ENCODE measurements at regions not wholly inside any gene's neighbourhood (a gene's known extent, or its start where the extent isn't known, plus 50 kb on each side); places are given as distances from the start of the nearest gene placed in this dataset.

DNA sequence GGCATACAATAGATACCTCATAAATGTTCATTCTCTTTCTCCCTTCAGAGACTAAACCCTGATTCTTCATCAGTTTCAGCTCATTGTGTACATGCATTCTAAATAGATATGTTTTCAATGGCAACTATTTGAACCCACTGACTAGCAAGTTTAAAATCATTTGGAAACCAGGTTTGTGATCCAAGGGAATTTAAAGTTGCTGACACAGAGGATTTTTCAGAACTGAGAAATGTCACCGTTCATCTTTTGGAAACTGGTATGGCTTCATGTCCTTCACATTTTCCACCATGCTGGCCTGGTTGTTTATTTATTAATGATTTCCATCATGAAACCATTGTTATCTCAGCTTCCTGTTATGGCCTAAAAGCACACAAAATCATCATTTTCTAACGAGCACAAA is 81.8 kb upstream of the BARHL2 start:
- TF ChIP-seq, protein P1, sequence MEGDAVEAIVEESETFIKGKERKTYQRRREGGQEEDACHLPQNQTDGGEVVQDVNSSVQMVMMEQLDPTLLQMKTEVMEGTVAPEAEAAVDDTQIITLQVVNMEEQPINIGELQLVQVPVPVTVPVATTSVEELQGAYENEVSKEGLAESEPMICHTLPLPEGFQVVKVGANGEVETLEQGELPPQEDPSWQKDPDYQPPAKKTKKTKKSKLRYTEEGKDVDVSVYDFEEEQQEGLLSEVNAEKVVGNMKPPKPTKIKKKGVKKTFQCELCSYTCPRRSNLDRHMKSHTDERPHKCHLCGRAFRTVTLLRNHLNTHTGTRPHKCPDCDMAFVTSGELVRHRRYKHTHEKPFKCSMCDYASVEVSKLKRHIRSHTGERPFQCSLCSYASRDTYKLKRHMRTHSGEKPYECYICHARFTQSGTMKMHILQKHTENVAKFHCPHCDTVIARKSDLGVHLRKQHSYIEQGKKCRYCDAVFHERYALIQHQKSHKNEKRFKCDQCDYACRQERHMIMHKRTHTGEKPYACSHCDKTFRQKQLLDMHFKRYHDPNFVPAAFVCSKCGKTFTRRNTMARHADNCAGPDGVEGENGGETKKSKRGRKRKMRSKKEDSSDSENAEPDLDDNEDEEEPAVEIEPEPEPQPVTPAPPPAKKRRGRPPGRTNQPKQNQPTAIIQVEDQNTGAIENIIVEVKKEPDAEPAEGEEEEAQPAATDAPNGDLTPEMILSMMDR (IDR thresholded peaks at IDR 0.05; ENCODE audit: low read depth, low read length) = no peak
- DNase-seq (ENCODE audit: low read depth in 2 of 2) = no peak
- H3K4me3 ChIP-seq (replicated peaks in 1 of 2; ENCODE audit: low read depth in 2 of 2, low read length in 2 of 2) = no peak overlapping the region

DNA sequence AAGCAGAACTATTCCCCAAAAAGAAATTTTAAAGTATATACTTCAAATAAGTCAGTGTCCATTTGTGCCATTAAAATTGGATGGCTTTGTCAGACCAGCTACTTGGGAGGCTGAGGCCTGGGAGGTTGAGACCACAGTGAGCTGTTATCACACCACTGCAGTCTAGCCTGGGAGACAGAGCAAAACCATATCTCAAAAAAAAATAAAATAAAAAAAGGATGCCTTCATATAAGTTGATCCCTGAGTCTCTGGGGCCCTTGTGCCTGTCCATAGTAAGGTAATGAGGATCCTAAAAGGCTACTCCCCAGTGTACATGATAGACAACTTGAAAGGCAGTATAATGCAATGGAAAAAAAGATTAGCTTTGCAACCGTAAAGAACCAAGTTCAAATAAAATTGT is 81.2 kb upstream of the BARHL2 start:
- H3K4me3 ChIP-seq (replicated peaks in 1 of 2; ENCODE audit: low read depth in 2 of 2, low read length in 2 of 2) = no peak overlapping the region
- TF ChIP-seq, protein P1 (IDR thresholded peaks at IDR 0.05; ENCODE audit: low read depth, low read length) = no peak
- no peak for DNase-seq (ENCODE audit: low read depth in 2 of 2)

DNA sequence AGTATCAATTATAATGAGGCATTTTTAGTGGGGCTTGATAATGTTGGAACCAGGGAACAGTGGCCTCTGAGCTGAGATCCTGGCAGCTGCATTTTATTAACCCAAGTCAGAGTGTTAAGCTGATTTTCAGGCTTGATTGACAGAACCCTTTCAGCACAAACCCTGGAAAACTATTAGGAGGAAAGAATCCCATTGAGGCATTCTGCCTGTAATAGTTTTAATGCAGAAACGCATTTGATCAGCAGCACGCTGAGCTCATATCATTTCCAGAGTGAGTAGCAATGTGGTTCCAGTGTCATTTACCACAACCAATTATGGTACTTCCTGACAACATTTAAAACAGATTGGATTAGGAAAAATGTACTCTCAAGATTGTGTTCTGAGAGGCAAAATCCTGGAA is 78.3 kb upstream of the BARHL2 start:
- H3K4me3 ChIP-seq (replicated peaks in 1 of 2; ENCODE audit: low read depth in 2 of 2, low read length in 2 of 2) = no peak overlapping the region
- TF ChIP-seq, protein P1 (IDR thresholded peaks at IDR 0.05; ENCODE audit: low read depth, low read length) = no peak
- DNase-seq (ENCODE audit: low read depth in 2 of 2) = no peak

DNA sequence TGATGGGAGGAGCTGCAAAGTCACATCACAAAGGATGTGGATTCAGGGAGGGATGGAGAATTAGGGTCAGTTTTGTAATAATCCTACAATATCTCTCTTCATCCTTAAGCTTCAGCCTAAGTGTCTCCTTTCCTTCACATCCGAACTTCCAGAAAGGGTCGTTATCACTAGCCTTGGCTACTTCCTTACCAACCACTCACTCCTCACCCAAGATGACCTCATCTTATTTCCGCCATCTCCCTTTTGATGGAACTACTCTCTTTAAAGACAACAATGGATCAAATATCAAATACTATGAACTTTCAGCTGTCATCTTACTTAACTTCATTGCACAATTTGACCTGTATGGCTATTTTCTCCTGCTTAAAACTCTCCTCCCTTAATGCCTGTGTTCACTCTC is 69.6 kb upstream of the BARHL2 start:
- no peak overlapping the region for H3K4me3 ChIP-seq (replicated peaks in 1 of 2; ENCODE audit: low read depth in 2 of 2, low read length in 2 of 2)
- TF ChIP-seq, protein P1 (IDR thresholded peaks at IDR 0.05; ENCODE audit: low read depth, low read length) = no peak
- DNase-seq (ENCODE audit: low read depth in 2 of 2) = no peak

- TF ChIP-seq, protein P1 (IDR thresholded peaks at IDR 0.05; ENCODE audit: low read depth, low read length) = no peak
- no peak overlapping the region for H3K4me3 ChIP-seq (replicated peaks in 1 of 2; ENCODE audit: low read depth in 2 of 2, low read length in 2 of 2)
- DNase-seq (ENCODE audit: low read depth in 2 of 2) = no peak
Observed at GRCh38 chr1:90784186-90784847, 67.2 kb upstream of the BARHL2 start.

DNA sequence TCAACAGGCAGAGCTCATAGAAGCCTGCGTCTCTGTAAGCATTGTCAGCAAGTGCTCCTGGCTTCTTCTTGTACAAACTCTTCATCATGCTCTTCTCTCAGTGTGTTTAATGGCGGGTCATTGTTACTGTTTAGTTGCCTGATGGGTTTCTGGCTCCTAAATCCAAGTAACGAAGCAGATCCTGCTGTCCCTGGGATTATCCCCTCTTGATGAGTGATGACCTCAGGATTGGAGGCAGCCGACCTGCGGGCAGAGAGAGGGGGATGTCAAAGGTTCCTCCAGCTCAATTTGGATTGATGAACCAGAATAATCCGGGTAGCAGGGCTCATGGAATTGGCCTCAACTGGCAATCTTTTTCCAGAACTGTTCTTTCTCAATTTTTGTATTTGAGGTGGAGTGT is 66.1 kb upstream of the BARHL2 start:
- TF ChIP-seq, protein P1 (IDR thresholded peaks at IDR 0.05; ENCODE audit: low read depth, low read length) = no peak
- DNase-seq (ENCODE audit: low read depth in 2 of 2) = no peak
- H3K4me3 ChIP-seq (replicated peaks in 1 of 2; ENCODE audit: low read depth in 2 of 2, low read length in 2 of 2) = no peak overlapping the region

GRCh38 chr1:90782046-90782445 is 64.9 kb upstream of the BARHL2 start:
- TF ChIP-seq, protein P1 (IDR thresholded peaks at IDR 0.05; ENCODE audit: low read depth, low read length) = no peak
- no peak for DNase-seq (ENCODE audit: low read depth in 2 of 2)
- H3K4me3 ChIP-seq (replicated peaks in 1 of 2; ENCODE audit: low read depth in 2 of 2, low read length in 2 of 2) = no peak overlapping the region

Measured in cardiac fibroblast (primary cell).